NCI-H748 (cell line): ENCODE measurements at regions not wholly inside any gene's neighbourhood (a gene's known extent, or its start where the extent isn't known, plus 50 kb on each side); places are given as distances from the start of the nearest gene placed in this dataset.

ENCODE experiments used
- DNase-seq: peaks from one replicate; lab custom pipeline; 2025; ENCODE audit not compliant: unreplicated experiment; lab: John Stamatoyannopoulos, UW

DNA sequence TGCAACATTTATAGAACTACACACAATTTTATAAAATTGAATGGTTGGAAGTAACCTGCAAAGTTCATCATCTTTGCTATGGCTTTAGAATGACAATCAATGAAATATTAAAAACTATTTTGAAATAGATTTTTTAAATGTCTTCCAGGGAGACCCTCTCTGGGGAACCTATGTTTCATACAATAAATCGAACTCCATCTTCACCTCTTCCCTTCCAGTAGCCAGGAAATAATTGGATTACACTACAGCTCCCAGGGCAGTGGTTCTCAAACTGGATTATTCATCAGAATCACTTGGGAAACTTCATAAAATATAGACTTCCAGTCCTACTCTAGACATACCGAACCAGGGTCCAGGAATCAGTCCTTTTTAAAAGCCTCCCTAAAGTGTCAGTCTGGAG, 328.4 kb downstream of the DUSP6 start:
- DNase-seq = no peak

DNA sequence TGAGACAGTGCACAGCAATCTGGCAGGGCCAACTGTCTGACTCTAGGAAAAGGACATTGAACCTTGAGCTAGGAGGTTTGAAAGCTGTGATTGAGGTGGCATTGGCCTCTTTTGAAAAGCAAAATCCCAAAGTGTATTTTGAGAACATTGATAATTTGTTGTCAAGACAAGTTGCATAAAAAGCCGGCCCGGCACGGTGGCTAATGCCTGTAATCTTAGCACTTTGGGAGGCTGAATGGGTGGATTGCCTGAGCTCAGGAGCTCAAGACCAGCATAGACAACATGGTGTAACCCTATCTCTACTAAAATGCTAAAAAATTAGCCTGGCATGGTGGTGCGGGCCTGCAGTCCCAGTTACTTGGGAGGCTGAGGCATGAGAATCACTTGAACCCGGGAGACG, 331.6 kb downstream of the DUSP6 start:
- DNase-seq = no peak

DNA sequence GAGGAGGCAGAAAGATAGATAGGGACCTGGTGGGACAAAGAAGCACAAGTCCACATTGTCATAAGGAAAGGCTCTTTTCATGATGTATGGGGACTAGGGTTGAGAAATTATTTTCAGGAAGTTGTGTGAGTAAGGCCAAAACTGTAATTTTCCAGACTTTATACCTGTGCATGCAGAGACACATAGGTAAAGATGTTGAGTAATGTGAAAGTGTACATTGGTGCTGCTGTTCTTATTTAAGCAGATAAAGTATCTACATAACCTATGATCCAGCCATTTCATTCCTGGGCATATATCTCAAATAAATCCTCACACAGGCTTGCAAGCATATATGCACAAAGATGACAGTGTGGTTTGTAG, 332.2 kb downstream of the DUSP6 start:
- DNase-seq = no peak

DNA sequence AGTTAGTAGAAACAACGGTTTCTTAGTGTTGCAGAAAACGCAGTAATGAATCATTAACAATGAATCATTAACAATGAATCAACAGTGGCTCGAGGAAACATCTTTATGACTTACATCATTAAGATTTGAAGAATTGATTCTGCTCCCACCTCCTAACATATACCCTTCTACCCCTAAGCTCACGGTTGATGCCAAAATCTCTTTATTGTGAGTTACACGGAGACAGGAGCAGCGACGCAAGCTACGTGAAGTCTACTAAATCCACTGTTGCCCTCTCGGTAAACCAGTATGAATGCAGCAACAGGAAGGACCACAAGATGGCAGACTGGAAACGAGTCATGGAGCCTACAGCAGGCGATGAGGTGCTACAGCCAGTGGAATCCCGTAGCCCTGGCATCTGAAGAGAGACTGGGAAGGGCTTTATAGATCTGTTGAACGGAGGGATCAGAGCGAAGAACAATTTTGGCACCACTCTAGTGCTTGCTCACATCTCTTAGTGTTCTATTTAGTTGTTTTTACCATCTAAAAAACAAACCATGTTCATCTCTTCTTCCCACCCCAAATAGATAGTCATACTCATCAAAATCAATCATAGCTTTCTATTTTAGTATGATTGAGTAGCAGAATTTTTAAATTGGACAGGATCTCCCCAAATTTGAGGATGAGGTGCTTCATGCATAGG, 332.7 kb downstream of the DUSP6 start:
- DNase-seq = peak; percentile 87

DNA sequence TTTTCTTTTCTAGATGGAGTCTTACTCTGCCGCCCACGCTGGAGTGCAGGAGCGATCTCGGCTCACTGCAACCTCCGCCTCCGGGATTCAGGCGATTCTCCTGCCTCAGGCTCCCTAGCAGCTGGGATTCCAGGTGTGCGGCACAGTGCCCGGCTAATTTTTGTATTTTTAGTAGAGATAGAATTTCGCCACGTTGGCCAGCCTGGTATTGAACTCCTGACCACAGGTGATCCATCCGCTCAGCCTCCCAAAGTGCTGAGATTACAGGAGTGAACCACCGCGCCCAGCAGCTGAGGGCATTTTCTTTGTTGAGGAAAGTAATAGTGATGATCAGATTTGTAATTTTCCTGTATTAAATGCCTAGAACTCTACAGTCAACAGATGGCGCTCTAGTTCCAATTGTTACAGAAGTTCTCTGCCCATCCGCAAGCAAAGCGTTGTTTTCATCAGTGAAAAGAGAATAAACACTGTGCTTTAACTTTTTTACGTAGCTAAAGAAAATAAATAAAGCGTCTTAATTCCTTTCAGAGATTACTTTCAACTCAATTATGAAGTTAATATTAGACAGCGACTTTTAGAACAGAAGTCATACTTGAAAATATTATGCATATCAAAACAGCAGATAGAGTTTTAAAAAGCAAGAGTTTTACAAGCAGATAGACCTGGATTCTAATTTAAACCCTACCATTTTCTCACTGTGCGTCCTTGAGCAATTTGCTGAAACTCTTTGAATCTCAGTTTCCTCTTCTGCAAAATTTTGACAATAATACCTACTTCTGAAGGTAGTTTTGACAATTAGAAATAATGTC, 335.1 kb downstream of the DUSP6 start:
- peak; percentile 81 for DNase-seq

DNA sequence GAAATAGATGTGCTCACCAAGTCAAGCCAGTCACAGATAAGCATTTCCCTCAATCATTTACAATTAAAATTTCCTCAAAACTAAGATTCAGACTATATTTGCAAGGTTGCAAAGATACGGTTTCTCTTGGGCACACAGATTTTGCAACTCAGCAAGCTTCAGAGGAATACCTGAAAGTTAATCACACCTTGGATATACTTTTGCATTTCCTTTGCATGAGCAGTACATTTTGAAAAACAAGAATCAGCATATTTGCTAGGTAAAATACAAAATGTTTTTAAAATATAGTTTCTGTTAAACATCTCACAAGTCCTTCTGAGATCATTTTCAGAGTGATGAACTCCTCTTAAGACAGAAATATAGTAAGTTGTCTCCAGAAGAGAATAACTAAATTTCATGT, 336.9 kb downstream of the DUSP6 start:
- DNase-seq = no peak

DNA sequence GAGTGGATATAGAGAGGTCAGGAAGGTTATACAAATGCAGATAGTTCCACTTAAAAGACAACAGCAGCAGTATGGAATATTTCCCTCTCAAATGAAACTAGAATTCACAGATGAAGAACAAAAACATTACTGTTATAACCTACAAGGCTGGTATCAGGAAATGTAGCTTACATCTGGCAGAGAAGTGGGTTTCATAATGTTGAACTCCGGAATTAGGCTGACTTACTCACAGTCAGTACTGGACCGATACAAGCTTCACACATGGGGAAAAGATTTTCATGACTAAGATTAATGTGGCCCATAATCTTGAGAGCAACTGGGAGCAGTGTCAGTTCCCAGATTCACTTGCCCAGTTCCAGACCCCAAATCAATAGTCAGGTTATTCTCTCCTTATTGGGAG, 353.9 kb downstream of the DUSP6 start:
- no peak for DNase-seq

DNA sequence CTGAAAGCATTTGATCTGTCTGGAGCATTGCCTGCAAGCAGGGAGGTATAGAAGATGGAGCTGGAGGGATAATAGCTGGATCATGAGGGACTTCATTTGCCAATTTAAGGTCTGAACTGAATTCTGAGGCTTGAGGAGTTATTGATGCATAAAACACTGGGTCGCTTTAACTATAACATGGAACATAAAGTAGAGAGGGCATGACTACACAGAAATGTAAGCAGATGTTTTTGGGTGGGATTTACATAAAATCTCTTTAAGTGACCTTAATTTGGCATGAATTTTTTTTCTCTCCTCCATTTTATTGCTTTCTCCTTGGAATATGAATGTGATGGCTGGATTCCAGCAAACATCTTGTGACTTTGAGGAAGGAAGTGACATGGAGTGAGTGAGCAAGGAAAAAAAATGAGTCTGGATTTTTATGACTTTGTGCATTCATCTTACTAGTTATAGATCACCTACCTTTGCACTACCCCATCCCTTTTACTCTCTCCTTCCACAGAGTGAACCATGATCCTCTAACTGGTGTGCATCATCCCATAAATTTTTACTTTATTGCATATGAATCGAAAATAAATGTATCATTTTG, 356.0 kb downstream of the DUSP6 start:
- DNase-seq = no peak

DNA sequence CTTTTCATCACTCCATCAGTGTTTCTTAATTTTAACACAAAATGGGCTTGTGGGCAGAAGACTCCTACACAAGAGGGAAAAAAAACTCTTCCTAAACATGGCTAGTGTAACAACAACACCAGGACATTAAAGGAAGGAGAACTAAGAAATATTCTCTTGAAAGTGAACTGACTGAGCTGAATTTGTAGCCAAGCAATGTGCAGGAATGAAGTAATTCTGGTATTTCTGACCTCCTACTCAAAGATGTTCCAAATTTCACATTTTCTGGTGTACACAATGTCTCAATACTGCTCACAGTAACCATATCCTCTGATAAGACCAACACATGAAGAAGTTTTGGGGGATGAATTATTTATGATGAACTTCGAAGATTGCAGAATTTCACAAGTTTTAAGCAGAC, 357.3 kb downstream of the DUSP6 start:
- no peak for DNase-seq

DNA sequence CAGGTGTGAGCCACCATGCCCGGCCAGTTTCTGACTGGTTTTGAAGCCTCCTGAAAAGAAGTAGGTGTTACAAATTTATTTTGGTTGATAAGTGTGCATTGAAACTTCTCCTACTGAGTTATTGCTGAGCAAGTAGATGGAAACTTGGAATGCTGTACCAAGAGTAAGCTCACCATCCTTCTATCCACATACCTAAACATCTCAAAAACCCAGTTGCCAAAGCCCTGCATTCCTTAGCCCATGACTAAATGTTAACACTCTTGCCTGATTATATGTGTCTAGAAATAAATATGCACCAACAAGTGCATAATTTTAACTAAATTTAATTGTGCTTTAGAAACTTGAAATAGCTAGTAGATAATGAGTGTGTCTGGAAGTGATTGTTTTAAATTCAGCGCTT, 357.8 kb downstream of the DUSP6 start:
- DNase-seq = no peak

DNA sequence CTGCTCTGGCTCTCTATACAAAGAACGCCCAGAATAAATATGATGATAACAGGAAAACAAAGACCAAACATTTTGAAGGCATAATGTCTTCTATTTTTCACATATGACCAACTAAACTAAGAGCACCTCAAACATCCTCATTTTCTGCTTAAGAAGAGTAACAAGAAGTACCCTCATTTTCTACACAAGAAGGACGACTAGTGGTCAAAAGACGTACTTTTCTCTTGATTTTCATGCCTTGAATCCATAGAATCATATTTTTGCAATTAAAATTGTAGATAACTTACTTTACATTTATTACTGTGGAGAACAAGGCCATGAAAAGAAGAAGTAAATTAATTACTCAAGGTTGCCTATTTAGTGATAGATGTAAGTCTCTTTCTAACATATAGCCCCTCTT, 358.6 kb downstream of the DUSP6 start:
- peak; percentile 76 for DNase-seq

DNA sequence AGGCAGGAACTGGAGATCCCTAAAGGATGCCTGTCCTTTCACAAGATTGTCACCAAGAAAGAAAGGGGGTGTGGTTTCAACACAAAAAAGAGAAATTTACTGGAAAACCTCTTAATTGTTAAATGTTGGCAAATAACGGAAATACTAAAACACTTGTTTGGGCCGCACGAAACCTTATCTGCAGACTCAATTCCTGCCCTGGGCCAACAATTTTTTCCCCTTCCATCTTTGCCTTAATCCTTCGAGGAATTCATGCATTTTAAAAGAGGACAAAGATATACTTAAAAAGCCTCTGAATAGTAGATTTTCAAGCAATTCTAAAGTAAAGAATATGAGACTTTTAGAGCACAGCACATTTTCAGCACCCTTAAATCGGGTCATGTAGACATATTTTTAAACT, 366.2 kb downstream of the DUSP6 start:
- DNase-seq = no peak

DNA sequence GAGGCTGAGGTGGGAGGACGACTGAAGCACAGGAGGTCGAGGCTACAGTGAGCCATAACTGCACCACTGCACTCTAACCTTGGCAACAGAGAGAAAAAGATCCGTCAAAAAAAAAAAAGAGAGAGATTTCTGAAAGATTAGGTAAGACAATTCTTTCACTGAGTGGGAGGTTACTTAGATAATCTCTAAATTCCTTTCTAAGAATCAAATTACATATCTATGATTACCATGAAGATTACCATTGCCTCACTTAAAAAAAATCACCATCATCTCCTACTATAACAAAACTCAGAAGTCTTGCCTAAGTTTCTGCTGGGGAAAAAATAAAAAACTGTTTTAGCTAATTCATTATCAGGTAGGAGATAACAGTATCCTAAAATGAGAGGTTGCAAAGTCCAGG, 366.7 kb downstream of the DUSP6 start:
- no peak for DNase-seq

DNA sequence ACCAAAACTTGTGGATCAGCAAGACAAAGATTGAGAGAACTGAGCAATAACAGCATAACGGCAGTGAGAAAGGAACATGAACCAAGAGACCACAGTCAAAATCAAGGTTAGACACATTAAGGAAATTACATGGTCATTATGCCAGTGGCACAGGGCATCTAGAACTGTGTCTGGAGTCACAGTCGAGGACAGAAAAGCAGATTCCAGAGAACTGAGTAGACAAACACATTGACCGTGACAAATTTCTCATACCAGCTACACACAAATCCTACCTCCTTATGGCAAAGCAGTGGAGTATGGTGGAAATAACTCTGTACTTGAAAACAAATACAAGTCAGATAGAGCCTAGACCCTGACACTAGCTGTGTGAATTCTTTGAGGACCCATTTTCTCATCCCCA, 367.3 kb downstream of the DUSP6 start:
- no peak for DNase-seq

DNA sequence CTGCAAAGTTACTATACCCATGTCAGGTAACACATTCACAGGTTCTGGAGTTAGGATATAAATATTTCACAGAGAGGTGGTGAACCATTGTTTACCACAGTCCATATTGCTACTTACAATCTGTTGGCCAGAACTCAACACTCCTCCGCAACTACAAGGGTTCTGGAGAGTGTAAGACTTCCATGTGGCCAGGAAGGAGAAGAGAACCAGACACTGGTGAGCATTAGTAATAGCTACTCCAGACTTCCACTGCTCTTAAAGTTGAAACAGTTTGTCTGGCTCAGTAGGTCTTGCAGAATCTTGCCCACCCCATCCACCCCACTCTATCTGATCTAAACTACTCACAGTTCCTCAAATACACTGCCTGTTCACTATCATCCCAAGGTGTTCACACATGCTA, 369.6 kb downstream of the DUSP6 start:
- DNase-seq = no peak

DNA sequence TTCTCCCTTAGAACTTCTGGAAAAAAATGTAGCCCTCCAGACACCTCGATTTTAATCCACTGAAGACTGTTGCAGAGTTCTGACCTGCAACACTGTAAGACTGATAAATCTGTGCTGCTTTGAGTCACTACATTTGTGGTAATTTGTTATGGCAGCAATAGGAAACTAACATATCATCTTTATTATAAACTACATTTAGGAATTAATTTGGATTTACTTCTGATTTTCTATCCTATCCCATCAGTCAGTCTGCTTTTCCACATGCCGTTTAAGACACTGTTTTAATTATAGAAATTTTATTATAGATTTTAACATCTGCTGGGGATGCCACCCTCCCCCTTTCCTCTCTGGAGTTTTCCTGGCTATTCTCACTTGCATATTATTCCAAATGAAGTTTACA, 375.2 kb downstream of the DUSP6 start:
- DNase-seq = no peak

DNA sequence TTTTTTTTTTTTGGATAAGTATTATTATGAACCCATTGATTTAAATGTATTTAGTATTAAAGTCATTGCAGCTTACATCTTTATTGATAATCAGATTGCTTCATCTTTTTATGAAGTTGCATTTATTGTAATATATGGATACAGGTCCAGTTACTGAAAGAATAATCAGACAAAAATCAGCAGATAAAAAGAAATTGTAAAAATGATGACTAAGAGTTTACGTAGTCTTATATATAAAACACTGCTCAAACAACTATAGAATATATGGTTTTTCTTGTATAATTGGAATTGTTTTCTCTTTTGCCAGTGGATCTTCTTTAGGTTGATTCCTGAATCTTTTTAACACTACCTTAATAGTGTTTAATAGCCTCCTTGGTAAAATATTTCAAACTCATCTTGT, 378.3 kb downstream of the DUSP6 start:
- DNase-seq = no peak

DNA sequence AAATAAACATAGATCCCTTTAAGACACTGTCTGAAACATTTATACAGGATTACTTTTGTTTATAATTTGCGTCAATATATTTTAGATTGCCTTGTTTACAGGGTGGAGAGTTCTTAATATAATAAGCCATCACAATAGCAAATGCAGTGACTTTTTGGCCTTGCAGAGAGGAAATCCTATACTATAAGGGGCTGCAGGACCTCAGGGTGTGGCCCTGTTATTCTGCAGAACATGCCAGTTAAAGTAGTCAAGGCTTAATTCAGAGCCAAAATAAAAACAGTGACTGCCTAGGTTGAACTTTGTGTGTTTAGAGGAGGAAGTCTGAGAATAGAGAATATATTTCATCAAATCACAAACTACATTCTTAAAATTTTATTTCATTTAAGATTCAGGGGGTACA, 381.6 kb downstream of the DUSP6 start:
- peak; percentile 31 for DNase-seq

DNA sequence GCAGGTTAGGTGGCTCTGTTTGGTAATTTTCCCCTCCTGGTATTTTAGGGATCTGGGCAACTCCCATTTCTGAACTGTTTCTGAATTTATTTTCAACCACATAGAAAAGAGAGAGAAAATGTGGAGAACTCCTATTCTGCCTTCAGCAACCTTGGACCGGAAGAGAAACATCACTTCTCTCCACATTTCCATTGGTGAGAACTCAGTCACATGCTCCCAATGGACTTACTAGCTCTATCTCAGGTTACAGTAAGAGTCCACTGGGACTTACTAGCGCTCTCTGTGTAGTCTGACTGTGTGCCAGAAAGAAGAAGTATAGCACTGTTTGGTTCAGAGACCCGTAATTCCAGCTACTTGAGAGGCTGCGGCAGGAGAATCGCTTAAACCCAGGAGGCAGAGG, 383.2 kb downstream of the DUSP6 start:
- no peak for DNase-seq

DNA sequence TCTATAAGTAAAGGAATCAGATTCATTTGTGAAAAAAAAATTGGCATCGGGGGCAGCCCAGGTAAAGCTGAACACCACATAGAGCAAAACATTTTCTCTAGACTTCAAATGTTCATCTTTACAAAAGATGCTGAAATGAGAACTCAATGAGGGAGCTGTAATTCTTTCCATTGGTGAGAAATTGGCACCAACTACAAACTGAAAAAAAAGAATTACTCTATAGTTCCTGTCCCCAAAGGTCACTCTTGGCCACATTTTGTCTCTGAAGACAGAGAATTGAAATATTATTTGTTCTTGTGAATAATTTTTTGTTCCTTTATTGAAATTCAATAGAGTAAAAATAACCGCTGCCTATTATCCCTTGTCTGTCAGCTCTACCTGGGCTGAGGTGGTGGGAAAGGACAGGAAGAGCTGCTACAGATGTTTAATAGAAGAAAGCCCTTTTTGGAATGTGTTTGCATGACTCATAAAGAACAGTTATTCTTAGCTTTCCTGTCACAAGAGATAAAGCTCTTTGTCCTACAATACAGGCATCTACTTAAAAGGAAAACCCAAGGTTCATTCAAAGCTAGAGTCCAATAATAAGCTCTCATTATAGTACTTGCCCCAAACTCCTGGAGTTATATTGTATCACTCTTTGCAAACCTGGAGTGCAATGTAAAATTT, 380.1 kb upstream of the KITLG start:
- peak; percentile 21 for DNase-seq

DNA sequence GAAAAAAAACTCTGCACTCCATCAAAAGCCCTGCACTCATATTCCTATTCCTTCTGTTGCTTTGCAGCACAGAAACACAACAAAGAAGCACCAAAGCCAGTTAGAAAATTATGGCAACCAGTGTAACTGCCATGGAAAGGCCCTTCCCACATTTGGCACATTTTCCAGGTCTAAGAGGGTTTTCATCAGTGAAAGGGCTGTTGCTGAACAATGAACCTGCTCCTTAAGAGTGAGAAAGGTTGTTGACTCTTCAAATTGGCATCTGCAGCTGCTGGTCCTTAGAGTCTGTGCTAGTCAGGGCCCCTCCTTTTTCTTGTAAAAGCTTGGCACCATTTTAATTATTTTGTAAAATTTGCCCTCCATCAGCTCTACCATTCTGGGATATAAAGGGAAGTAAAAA, 378.7 kb upstream of the KITLG start:
- DNase-seq = peak; percentile 99

DNA sequence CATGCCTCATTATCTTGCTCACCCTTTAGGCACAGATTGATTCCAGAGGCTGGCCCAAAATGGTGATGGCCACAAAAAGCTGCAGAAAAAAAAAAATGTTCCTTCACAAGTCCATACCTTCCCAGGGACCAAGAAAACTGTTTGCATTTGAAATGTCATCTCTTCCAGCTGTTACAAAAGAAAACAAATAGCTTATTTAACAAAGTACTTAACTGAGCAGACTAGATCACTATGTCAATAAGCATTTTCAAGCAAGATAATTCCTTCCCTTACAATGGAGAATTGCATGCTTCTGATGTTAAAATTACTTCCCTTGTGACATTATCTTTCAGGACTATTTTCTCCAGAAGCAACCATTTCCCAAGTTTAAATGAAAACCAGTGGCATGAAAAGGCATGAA, 377.9 kb upstream of the KITLG start:
- DNase-seq = peak; percentile 89
